OCI-LY3 (cell line): ENCODE measurements at regions not wholly inside any gene's neighbourhood (a gene's known extent, or its start where the extent isn't known, plus 50 kb on each side); places are given as distances from the start of the nearest gene placed in this dataset.

Experiments used
- H2AFZ ChIP-seq: fragments of 200-600, 300-600 bp; shearing (Covaris generic); 2 replicates; pipeline ENCODE4 v1.6.0; 2014; ENCODE audit warnings: antibody characterized with exemption, low read depth, low read length
- H3K27ac ChIP-seq: fragments of 200-600, 300-600 bp; sonication (generic); 2 replicates; pipeline ENCODE4 v1.5.1; 2014; ENCODE audit warnings: mild to moderate bottlenecking, low read length, moderate library complexity, mixed read lengths
- H3K27me3 ChIP-seq: fragments of 200-600, 300-600 bp; sonication (generic); 2 replicates; pipeline ENCODE4 v1.6.1; 2014; ENCODE audit warnings: low read depth, low read length, mixed read lengths
- H3K36me3 ChIP-seq: fragments of 200-600, 300-600 bp; sonication (generic); replicated peaks from 2 replicates; pipeline ENCODE3; 2014; ENCODE audit warnings: low read depth, low read length, mixed read lengths
- H3K4me1 ChIP-seq: fragments of 300-600, 200-600 bp; sonication (generic); 2 replicates; pipeline ENCODE4 v1.6.1; 2014; ENCODE audit warnings: low read length, mixed read lengths
- H3K4me2 ChIP-seq: fragments of 200-600, 300-600 bp; sonication (generic); 2 replicates; pipeline ENCODE4 v1.6.1; 2014; ENCODE audit warnings: low read length, mixed read lengths
- H3K4me3 ChIP-seq: fragments of 300-600, 200-600 bp; sonication (generic); 2 replicates; pipeline ENCODE4 v1.5.1; 2014; ENCODE audit warnings: antibody characterized with exemption, mild to moderate bottlenecking, low read length, moderate library complexity
- H3K79me2 ChIP-seq: fragments of 300-600, 200-600 bp; shearing (Covaris generic); 2 replicates; pipeline ENCODE4 v1.6.1; 2014; ENCODE audit warnings: mild to moderate bottlenecking, low read length, mixed read lengths
- H3K9ac ChIP-seq: fragments of 300-600, 200-600 bp; shearing (Covaris generic); 2 replicates; pipeline ENCODE4 v1.6.0; 2014; ENCODE audit warnings: mild to moderate bottlenecking, low read length, moderate library complexity
- H3K9me3 ChIP-seq: fragments of 200-600, 300-600 bp; shearing (Covaris generic); 2 replicates; pipeline ENCODE4 v1.6.1; 2014; ENCODE audit warnings: low read length, mixed read lengths; ENCODE audit not compliant: insufficient read depth
- H4K20me1 ChIP-seq: fragments of 200-600, 300-600 bp; sonication (generic); 2 replicates; pipeline ENCODE4 v1.6.1; 2016; ENCODE audit warnings: low read length, mixed read lengths; ENCODE audit not compliant: insufficient read depth
- EZH2phosphoT487 ChIP-seq: fragments of 200-600 bp; shearing (Covaris generic); IDR thresholded peaks from 2 replicates; pipeline ENCODE4 v1.6.1; 2018; ENCODE audit warnings: antibody characterized with exemption, mixed run types, low read depth
- TF ChIP-seq, protein P1 (sequence below): fragments of 200-600, 300-600 bp; sonication (generic); IDR thresholded peaks from 2 replicates; pipeline ENCODE4 v1.5.1; 2014; ENCODE audit warnings: antibody characterized with exemption, low read length, low read depth

DNA sequence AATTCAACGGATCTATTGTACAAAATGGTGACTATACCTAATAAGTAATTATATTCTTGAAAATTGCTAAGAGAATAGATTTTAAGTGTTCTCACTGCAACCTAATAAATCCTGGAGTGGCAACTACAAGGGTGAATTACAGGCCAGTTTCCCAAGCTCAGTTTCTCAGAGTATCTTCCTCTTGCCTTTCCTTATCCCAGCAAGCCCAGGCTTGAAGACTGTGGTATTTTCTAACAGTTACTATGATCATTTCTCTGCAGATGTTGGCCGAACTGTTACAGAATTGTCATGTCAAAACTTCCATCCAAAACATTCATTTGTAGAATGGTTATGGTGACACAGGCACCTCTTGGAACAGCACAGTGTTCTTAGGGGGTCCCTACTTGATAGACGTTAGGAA lies 138.1 kb upstream of the PTCHD4 start:
- H3K9ac ChIP-seq: no peak overlapping the region
- no peaks in the 10 kb centered on the region for H3K27me3 ChIP-seq
- no peaks in the 10 kb centered on the region for H3K36me3 ChIP-seq
- no peak overlapping the region for H3K4me2 ChIP-seq
- H3K4me3 ChIP-seq: no peak overlapping the region
- H3K79me2 ChIP-seq: no peaks in the 10 kb centered on the region
- no peak overlapping the region for H2AFZ ChIP-seq
- H4K20me1 ChIP-seq: no peaks in the 10 kb centered on the region
- H3K4me1 ChIP-seq: no peaks in the 10 kb centered on the region
- no peak for TF ChIP-seq EZH2phosphoT487
- TF ChIP-seq, protein P1, sequence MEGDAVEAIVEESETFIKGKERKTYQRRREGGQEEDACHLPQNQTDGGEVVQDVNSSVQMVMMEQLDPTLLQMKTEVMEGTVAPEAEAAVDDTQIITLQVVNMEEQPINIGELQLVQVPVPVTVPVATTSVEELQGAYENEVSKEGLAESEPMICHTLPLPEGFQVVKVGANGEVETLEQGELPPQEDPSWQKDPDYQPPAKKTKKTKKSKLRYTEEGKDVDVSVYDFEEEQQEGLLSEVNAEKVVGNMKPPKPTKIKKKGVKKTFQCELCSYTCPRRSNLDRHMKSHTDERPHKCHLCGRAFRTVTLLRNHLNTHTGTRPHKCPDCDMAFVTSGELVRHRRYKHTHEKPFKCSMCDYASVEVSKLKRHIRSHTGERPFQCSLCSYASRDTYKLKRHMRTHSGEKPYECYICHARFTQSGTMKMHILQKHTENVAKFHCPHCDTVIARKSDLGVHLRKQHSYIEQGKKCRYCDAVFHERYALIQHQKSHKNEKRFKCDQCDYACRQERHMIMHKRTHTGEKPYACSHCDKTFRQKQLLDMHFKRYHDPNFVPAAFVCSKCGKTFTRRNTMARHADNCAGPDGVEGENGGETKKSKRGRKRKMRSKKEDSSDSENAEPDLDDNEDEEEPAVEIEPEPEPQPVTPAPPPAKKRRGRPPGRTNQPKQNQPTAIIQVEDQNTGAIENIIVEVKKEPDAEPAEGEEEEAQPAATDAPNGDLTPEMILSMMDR: no peak
- no peak overlapping the region for H3K27ac ChIP-seq
- H3K9me3 ChIP-seq: no peaks in the 10 kb centered on the region

DNA sequence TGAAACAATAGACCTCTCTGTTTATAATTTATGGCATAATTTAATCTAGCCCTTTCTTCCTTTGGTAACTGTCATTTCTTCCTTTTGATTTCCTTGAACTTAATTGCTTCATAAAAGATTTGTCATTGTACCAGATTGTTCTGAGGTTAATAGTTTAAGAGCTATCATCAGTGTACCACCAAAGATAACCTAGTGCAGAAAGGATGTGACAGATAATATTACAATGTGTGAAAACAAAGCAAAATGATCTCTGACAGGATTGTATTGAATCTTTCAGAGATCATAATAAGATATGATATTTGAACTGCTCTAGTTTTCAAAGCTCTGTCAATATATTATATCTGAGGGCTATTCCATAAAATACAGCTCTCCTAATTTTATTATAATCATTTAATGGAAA lies 132.1 kb upstream of the PTCHD4 start:
- Histone ChIP-seq H3K4me1 (no peaks in the 10 kb centered on the region), H3K9me3 (no peaks in the 10 kb centered on the region), H3K4me3 (no peak overlapping the region), H3K36me3 (no peaks in the 10 kb centered on the region), H2AFZ (no peak overlapping the region), H4K20me1 (no peaks in the 10 kb centered on the region), H3K4me2 (no peak overlapping the region), H3K79me2 (no peaks in the 10 kb centered on the region), H3K27ac (no peak overlapping the region), H3K27me3 (no peaks in the 10 kb centered on the region), H3K9ac (no peak overlapping the region)
- TF ChIP-seq, protein P1: no peak
- no peak for TF ChIP-seq EZH2phosphoT487

DNA sequence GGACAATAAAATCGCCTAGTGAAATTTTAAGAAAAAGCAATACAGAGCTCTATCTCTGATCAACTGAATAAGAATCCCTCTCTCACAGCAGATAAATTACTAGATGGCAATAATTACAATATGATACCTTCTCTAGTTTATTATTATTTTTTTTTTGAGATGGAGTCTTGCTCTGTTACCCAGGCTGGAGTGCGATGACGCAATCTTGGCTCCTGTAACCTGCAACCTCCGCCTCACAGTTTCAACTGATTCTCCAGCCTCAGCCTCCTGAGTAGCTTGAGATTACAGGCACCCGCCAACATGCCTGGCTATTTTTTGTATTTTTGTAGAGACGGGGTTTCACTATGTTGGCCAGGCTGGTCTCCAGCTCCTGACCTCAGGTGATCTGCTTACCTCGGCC lies 129.3 kb upstream of the PTCHD4 start:
- no peaks in the 10 kb centered on the region for H4K20me1 ChIP-seq
- no peaks in the 10 kb centered on the region for H3K36me3 ChIP-seq
- TF ChIP-seq, protein P1: no peak
- no peak for TF ChIP-seq EZH2phosphoT487
- H3K4me2 ChIP-seq: no peak overlapping the region
- H3K4me3 ChIP-seq: no peak overlapping the region
- no peak overlapping the region for H3K9ac ChIP-seq
- H3K27ac ChIP-seq: no peak overlapping the region
- no peaks in the 10 kb centered on the region for H3K79me2 ChIP-seq
- H3K9me3 ChIP-seq: peaks cover 4% of the 10 kb centered on the region; the same call in 1 of the 2 replicates
- no peaks in the 10 kb centered on the region for H3K4me1 ChIP-seq
- H2AFZ ChIP-seq: no peak overlapping the region
- no peaks in the 10 kb centered on the region for H3K27me3 ChIP-seq

DNA sequence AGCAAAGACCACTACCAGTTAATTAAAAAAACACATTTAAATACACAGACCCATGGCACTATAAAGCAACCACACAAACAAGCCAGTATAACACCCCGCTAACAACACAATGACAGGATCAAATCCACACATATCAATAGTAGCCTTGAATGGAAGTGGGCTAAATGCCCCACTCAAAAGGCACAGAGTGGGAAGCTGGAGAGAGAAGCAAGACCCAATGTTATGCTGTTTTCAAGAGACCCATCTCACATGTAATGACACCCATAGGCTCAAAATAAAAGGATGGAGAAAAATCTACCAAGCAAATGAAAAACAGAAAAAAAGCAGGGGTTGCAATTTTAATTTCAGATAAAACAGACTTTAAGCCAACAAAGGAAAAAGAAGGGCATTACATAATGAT lies 125.4 kb upstream of the PTCHD4 start:
- Histone ChIP-seq H3K79me2 (no peaks in the 10 kb centered on the region), H3K9me3 (peaks cover 4% of the 10 kb centered on the region; the same call in 1 of the 2 replicates), H3K36me3 (no peaks in the 10 kb centered on the region), H3K27ac (no peak overlapping the region), H3K4me2 (no peak overlapping the region), H2AFZ (no peak overlapping the region), H4K20me1 (no peaks in the 10 kb centered on the region), H3K27me3 (no peaks in the 10 kb centered on the region), H3K4me1 (no peaks in the 10 kb centered on the region), H3K4me3 (no peak overlapping the region), H3K9ac (no peak overlapping the region)
- no peak for TF ChIP-seq EZH2phosphoT487
- TF ChIP-seq, protein P1: no peak
